Esophagus muscularis mucosa (tissue), 4 donors: ENCODE measurements at regions not wholly inside any gene's neighbourhood (a gene's known extent, or its start where the extent isn't known, plus 50 kb on each side); places are given as distances from the start of the nearest gene placed in this dataset.

Experiments
- DNase-seq: peaks from one replicate; pipeline ENCODE4 v3.0.0-alpha.2; 2017; ENCODE audit errors: extremely low spot score
- H3K27ac ChIP-seq, 4 donors: fragments of 200-600 bp; sonication (generic); replicated peaks in 1 of 4; 1 replicate in 3 of 4; 2 replicates in 1 of 4; pipeline ENCODE4 v1.5.1; 2016 to 2019; ENCODE audit warnings: mild to moderate bottlenecking in 1 of 4
- H3K27me3 ChIP-seq, 4 donors: fragments of 200-600 bp; sonication (generic); one replicate each; pipeline versions ENCODE4 v1.5.1 to v1.6.0; 2016 to 2019
- H3K36me3 ChIP-seq, 4 donors: fragments of 200-600 bp; sonication (generic); one replicate each; pipeline ENCODE4 v1.5.1; 2016 to 2019
- H3K4me1 ChIP-seq, 4 donors: fragments of 200-600 bp; sonication (generic); one replicate each; pipeline ENCODE4 v1.5.1; 2016 to 2019
- H3K4me3 ChIP-seq, 4 donors: fragments of 200-600 bp; sonication (generic); 1 replicate in 2 of 4; 2 replicates in 2 of 4; pipeline ENCODE4 v1.5.1; 2016 to 2019; ENCODE audit warnings: mild to moderate bottlenecking in 4 of 4, moderate library complexity in 1 of 4
- H3K9me3 ChIP-seq, 4 donors: fragments of 200-600 bp; sonication (generic); 1 replicate in 3 of 4; 2 replicates in 1 of 4; pipeline ENCODE4 v1.5.1; 2016 to 2019
- EP300 ChIP-seq: sonication (generic); formaldehyde crosslinking; IDR thresholded peaks from one replicate; pipeline ENCODE4 v1.6.1; 2017; ENCODE audit warnings: antibody characterized with exemption
- POLR2A ChIP-seq: fragments of 450-650 bp; IDR thresholded peaks from one replicate; pipeline ENCODE4 v1.6.1; 2017; ENCODE audit warnings: antibody characterized with exemption, moderate library complexity, mild to moderate bottlenecking, low read depth
- POLR2AphosphoS5 ChIP-seq, 2 donors: sonication (generic); formaldehyde crosslinking; IDR thresholded peaks; one replicate each; pipeline ENCODE4 v1.6.1; 2017; ENCODE audit warnings: antibody characterized with exemption in 2 of 2
- WGBS: methylation state at CpG from one replicate; pipeline ENCODE4 v1.1.5; 2018; 5-methylcytosine and 5-hydroxymethylcytosine counted together
- intact Hi-C: fragments of 100-400 bp; cut with DNase I; formaldehyde crosslinking; loops from one replicate; pipeline ENCODE4 v1.15.1; 2023
- TF ChIP-seq, protein P1 (sequence below), 3 experiments: fragments of 200-600 bp in 2 of 3; fragments of 450-650 bp in 1 of 3; sonication (generic) in 2 of 3; IDR thresholded peaks; one replicate each; pipeline ENCODE4 v1.5.1; 2017 to 2019; ENCODE audit warnings: antibody characterized with exemption in 3 of 3, mild to moderate bottlenecking in 2 of 3, moderate library complexity in 1 of 3

DNA sequence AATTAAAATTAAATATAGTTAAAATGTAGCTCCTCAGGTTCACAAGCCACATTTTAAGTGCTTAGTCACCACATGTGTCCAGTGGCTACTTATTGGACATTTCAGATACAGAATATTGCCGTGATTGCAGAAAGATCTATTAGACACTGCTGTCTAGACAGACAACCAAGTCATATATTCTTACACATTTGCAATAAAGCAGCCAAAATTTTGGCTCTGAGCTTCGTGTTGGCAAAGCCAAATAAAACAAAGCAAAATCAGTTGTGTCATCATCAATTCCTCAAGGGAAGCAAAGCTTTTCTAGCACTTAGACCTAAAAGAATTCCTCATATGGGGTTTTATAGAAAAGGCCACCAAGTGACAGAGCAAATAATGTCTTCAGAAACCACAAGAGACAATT is 193.1 kb upstream of the LPP start:
- peaks cover 7 to 26% (median 14%) of the 10 kb centered on the region in 4 donors for H3K4me1 ChIP-seq
- no peaks in the 10 kb centered on the region for H3K9me3 ChIP-seq
- H3K4me3 ChIP-seq = no peak overlapping the region
- DNase-seq = no peak
- no peaks in the 10 kb centered on the region for H3K27me3 ChIP-seq
- no peaks in the 10 kb centered on the region for H3K36me3 ChIP-seq
- 59% methylated on average over 2 of the region's 2 CpGs for WGBS
- H3K27ac ChIP-seq = no peak overlapping the region
- intact Hi-C loops = no loop called here
- TF ChIP-seq, protein P1, sequence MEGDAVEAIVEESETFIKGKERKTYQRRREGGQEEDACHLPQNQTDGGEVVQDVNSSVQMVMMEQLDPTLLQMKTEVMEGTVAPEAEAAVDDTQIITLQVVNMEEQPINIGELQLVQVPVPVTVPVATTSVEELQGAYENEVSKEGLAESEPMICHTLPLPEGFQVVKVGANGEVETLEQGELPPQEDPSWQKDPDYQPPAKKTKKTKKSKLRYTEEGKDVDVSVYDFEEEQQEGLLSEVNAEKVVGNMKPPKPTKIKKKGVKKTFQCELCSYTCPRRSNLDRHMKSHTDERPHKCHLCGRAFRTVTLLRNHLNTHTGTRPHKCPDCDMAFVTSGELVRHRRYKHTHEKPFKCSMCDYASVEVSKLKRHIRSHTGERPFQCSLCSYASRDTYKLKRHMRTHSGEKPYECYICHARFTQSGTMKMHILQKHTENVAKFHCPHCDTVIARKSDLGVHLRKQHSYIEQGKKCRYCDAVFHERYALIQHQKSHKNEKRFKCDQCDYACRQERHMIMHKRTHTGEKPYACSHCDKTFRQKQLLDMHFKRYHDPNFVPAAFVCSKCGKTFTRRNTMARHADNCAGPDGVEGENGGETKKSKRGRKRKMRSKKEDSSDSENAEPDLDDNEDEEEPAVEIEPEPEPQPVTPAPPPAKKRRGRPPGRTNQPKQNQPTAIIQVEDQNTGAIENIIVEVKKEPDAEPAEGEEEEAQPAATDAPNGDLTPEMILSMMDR (IDR thresholded peaks at IDR 0.05) = no peak
- TF ChIP-seq POLR2AphosphoS5 (IDR thresholded peaks at IDR 0.05) = no peak
- TF ChIP-seq EP300 = no peak
- TF ChIP-seq POLR2A = no peak

GRCh38 chr3:187961366-187961765 is 192.6 kb upstream of the LPP start:
- Histone ChIP-seq H3K36me3 (no peaks in the 10 kb centered on the region), H3K9me3 (no peaks in the 10 kb centered on the region), H3K4me3 (no peak overlapping the region), H3K27me3 (no peaks in the 10 kb centered on the region), H3K27ac (no peak overlapping the region), H3K4me1 (peaks cover 7 to 23% (median 13%) of the 10 kb centered on the region in 4 donors)
- WGBS = 96% methylated on average over 2 of the region's 2 CpGs
- TF ChIP-seq, protein P1 (IDR thresholded peaks at IDR 0.05) = no peak
- TF ChIP-seq EP300 (no peak), POLR2AphosphoS5 (IDR thresholded peaks at IDR 0.05) (no peak), POLR2A (no peak)
- no peak for DNase-seq
- intact Hi-C loops = no loop called here

- TF ChIP-seq POLR2A = no peak
- no peak for TF ChIP-seq EP300
- TF ChIP-seq, protein P1 (IDR thresholded peaks at IDR 0.05) = no peak
- no peak for TF ChIP-seq POLR2AphosphoS5 (IDR thresholded peaks at IDR 0.05)
- Histone ChIP-seq H3K27ac (peak overlapping the region in 3 of 4 donors; percentile 9 to 19 (median 17)), H3K27me3 (no peaks in the 10 kb centered on the region), H3K36me3 (no peaks in the 10 kb centered on the region), H3K4me1 (peaks cover 7 to 20% (median 9%) of the 10 kb centered on the region in 4 donors), H3K9me3 (no peaks in the 10 kb centered on the region), H3K4me3 (no peak overlapping the region)
- WGBS = 87% methylated on average over 5 of the region's 5 CpGs
- intact Hi-C loops = no loop called here
- no peak for DNase-seq
Measured at GRCh38 chr3:187963003-187963676, 190.8 kb upstream of the LPP start.

DNA sequence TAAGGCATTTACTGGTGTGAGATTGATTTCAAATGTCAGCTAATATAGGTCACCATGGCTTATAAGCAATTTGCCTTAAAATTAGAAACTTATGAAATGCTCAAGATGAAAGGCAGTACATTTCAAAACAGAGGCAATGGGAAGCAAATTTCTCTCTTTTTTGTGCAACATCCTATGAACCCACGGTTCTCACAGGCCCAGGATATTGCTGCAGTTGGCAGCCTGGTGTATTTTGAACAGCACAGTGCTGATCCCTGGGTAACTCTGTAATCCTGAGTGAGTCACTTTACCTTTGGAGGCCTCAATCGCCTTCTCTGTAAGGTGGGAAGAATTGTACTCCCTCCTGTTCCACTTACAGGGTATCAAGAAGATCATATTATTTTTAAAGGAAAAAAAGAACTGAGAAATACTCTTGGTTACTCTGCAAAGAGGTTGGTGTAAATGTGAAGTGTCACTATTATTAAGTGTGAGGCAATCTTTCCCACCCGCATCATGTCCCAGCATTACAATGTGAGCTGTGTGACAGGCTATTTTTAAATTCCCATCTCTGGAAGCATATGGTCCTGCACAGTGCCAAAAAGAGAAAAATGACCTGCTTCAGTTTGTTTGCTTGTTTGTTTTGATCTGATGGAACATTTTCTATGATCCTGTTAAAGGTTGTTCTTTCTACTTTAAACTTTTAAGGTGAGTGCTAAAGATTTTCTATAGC is 190.1 kb upstream of the LPP start:
- H3K27ac ChIP-seq = peak overlapping the region in 3 of 4 donors; percentile 9 to 19 (median 17)
- H3K4me3 ChIP-seq = no peak overlapping the region
- WGBS = 34% methylated on average over 3 of the region's 3 CpGs
- peaks cover 7 to 27% (median 9%) of the 10 kb centered on the region in 4 donors for H3K4me1 ChIP-seq
- no peaks in the 10 kb centered on the region for H3K9me3 ChIP-seq
- TF ChIP-seq, protein P1 (IDR thresholded peaks at IDR 0.05) = no peak
- TF ChIP-seq POLR2A = no peak
- TF ChIP-seq EP300 = no peak
- no peak for TF ChIP-seq POLR2AphosphoS5 (IDR thresholded peaks at IDR 0.05)
- intact Hi-C loops = no loop called here
- H3K36me3 ChIP-seq = no peaks in the 10 kb centered on the region
- no peaks in the 10 kb centered on the region for H3K27me3 ChIP-seq
- DNase-seq = no peak
